ENCODE measurements at regions not wholly inside any gene's neighbourhood (a gene's known extent, or its start where the extent isn't known, plus 50 kb on each side); places are given as distances from the start of the nearest gene placed in this dataset.
"Not testable (repeated sequence)": the region's sequence is repeated elsewhere in the genome, so short reads cannot be mapped to it uniquely, and the experiment has no call there.

DNA sequence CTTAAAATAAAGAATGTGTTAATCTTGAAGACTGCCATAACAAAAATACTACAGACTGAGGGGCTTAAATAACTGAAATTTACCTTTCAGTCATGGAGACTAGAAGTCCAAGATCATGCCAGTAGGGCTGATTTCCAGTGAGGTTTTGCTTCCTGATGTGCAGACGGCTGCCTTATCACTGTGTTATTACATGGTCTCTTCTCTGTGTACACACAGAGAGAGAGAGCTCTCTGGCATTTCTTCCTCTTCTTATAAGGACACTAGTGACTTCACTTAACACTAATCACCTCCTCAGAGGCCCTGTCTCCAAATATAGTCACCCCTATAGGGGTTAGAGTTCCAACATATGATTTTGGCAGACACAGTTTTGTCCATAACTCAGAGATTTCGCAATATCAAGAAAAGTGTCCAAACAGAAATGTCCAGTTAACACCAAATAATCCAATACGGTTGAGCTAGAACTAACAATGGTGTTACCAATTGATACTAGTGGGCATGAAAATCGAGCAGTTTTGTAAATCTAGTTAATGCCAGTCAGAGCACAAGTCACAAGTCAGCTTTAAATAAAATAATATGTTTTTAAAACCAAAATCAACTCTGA is 399.8 kb downstream of the ADCYAP1 start:
- no peaks in the 10 kb centered on the region for H3K79me2 ChIP-seq (ENCODE audit: insufficient read depth, low read length)

GRCh38 chr18:1306641-1307040 is 402.0 kb downstream of the ADCYAP1 start:
- H3K9me3 ChIP-seq (ENCODE audit: insufficient read depth, low read length, severe bottlenecking), result no peaks in the 10 kb centered on the region
- no peaks in the 10 kb centered on the region for H3K27me3 ChIP-seq (ENCODE audit: insufficient read depth, low read length, poor library complexity)
- no peak for DNase-seq
- no peak for TF ChIP-seq EZH2 (IDR thresholded peaks at IDR 0.05; ENCODE audit: borderline replicate concordance, low read depth, low read length, severe bottlenecking)
- TF ChIP-seq CTCF (IDR thresholded peaks at IDR 0.05; ENCODE audit: borderline replicate concordance, extremely low read depth, low read length, poor library complexity, severe bottlenecking), result no peak
- H3K4me3 ChIP-seq (ENCODE audit: low read depth in 1 of 2, low read length in 2 of 2), result no peak overlapping the region
- H4K20me1 ChIP-seq (ENCODE audit: insufficient read depth, low read length), result no peaks in the 10 kb centered on the region
- no peaks in the 10 kb centered on the region for H3K36me3 ChIP-seq (ENCODE audit: insufficient read depth, low read length)
- no peaks in the 10 kb centered on the region for H3K4me1 ChIP-seq (ENCODE audit: insufficient read depth, low read length)
- ATAC-seq (ENCODE audit: insufficient read depth, low read depth), result no peak
- no peak overlapping the region for H3K9ac ChIP-seq (ENCODE audit: low read depth, low read length)
- H3K27ac ChIP-seq (ENCODE audit: low read length), result no peak overlapping the region
- no peak overlapping the region for H3K4me2 ChIP-seq (ENCODE audit: insufficient read depth, low read length)
- no peak overlapping the region for H2AFZ ChIP-seq (ENCODE audit: low read depth, low read length)
- H3K79me2 ChIP-seq (ENCODE audit: insufficient read depth, low read length), result no peaks in the 10 kb centered on the region

More for the DNA sequence above, 399.8 kb downstream of the ADCYAP1 start:
- no peak overlapping the region for H3K4me3 ChIP-seq (ENCODE audit: low read depth in 1 of 2, low read length in 2 of 2)
- no peak for DNase-seq
- H3K27me3 ChIP-seq (ENCODE audit: insufficient read depth, low read length, poor library complexity), result no peaks in the 10 kb centered on the region
- no peaks in the 10 kb centered on the region for H4K20me1 ChIP-seq (ENCODE audit: insufficient read depth, low read length)
- no peaks in the 10 kb centered on the region for H3K4me1 ChIP-seq (ENCODE audit: insufficient read depth, low read length)
- no peak for ATAC-seq (ENCODE audit: insufficient read depth, low read depth)
- no peak overlapping the region for H3K4me2 ChIP-seq (ENCODE audit: insufficient read depth, low read length)
- no peak overlapping the region for H3K9ac ChIP-seq (ENCODE audit: low read depth, low read length)
- H3K27ac ChIP-seq (ENCODE audit: low read length), result no peak overlapping the region
- H3K36me3 ChIP-seq (ENCODE audit: insufficient read depth, low read length), result no peaks in the 10 kb centered on the region
- no peak overlapping the region for H2AFZ ChIP-seq (ENCODE audit: low read depth, low read length)
- TF ChIP-seq CTCF (IDR thresholded peaks at IDR 0.05; ENCODE audit: borderline replicate concordance, extremely low read depth, low read length, poor library complexity, severe bottlenecking) (no peak), EZH2 (IDR thresholded peaks at IDR 0.05; ENCODE audit: borderline replicate concordance, low read depth, low read length, severe bottlenecking) (no peak)
- no peaks in the 10 kb centered on the region for H3K9me3 ChIP-seq (ENCODE audit: insufficient read depth, low read length, severe bottlenecking)

DNA sequence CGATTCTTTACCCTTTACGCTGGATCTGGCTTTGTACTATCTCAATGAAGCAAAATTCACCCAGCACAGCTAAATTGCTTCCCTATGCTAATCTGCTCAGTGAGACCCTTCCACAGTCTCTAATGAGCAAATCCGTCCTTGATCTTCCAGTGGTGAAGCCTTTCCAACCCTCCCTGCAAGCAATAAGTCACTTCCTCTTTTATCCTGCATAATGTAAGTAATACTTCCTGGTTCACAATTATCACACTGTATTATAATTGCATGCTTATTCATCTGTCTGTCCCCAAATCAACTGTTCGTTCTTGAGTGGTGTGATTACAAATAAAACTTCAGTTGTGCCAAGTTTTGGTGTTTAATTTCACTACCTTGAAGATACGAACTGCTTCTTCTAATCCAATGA is 404.0 kb downstream of the ADCYAP1 start:
- ATAC-seq (ENCODE audit: insufficient read depth, low read depth) (no peak), DNase-seq (no peak)
- Histone ChIP-seq H3K4me2 (ENCODE audit: insufficient read depth, low read length) (no peak overlapping the region), H4K20me1 (ENCODE audit: insufficient read depth, low read length) (no peaks in the 10 kb centered on the region), H3K27ac (ENCODE audit: low read length) (no peak overlapping the region), H3K79me2 (ENCODE audit: insufficient read depth, low read length) (no peaks in the 10 kb centered on the region), H3K36me3 (ENCODE audit: insufficient read depth, low read length) (no peaks in the 10 kb centered on the region), H2AFZ (ENCODE audit: low read depth, low read length) (no peak overlapping the region), H3K9ac (ENCODE audit: low read depth, low read length) (no peak overlapping the region), H3K9me3 (ENCODE audit: insufficient read depth, low read length, severe bottlenecking) (no peaks in the 10 kb centered on the region), H3K4me3 (ENCODE audit: low read depth in 1 of 2, low read length in 2 of 2) (no peak overlapping the region), H3K27me3 (ENCODE audit: insufficient read depth, low read length, poor library complexity) (no peaks in the 10 kb centered on the region), H3K4me1 (ENCODE audit: insufficient read depth, low read length) (no peaks in the 10 kb centered on the region)
- TF ChIP-seq EZH2 (IDR thresholded peaks at IDR 0.05; ENCODE audit: borderline replicate concordance, low read depth, low read length, severe bottlenecking), result no peak

DNA sequence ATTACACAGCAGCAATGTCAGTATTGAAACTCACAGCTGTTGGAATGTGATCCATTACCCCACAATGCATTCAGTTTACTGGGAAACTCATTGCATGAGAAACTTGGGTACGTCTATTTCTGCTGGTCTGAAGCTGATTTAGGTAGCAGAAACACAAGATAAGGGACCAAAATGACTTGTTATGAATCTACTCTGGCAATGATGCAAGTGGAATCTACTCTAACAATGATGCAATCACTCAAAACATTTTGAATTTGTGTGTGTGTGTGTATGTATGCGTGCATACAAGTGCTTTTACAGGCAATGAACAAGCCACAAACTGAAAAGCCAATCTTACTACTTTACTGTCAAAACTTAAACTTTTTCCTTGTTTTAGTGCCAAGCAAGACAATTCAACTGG is 406.7 kb downstream of the ADCYAP1 start:
- Histone ChIP-seq H3K27me3 (ENCODE audit: insufficient read depth, low read length, poor library complexity) (no peaks in the 10 kb centered on the region), H3K27ac (ENCODE audit: low read length) (no peak overlapping the region), H3K4me1 (ENCODE audit: insufficient read depth, low read length) (no peaks in the 10 kb centered on the region), H4K20me1 (ENCODE audit: insufficient read depth, low read length) (no peaks in the 10 kb centered on the region), H3K9me3 (ENCODE audit: insufficient read depth, low read length, severe bottlenecking) (no peaks in the 10 kb centered on the region), H3K4me3 (ENCODE audit: low read depth in 1 of 2, low read length in 2 of 2) (no peak overlapping the region), H3K79me2 (ENCODE audit: insufficient read depth, low read length) (no peaks in the 10 kb centered on the region), H3K4me2 (ENCODE audit: insufficient read depth, low read length) (no peak overlapping the region), H3K9ac (ENCODE audit: low read depth, low read length) (no peak overlapping the region), H3K36me3 (ENCODE audit: insufficient read depth, low read length) (no peaks in the 10 kb centered on the region), H2AFZ (ENCODE audit: low read depth, low read length) (no peak overlapping the region)
- DNase-seq, result no peak
- ATAC-seq (ENCODE audit: insufficient read depth, low read depth), result no peak
- TF ChIP-seq CTCF (IDR thresholded peaks at IDR 0.05; ENCODE audit: borderline replicate concordance, extremely low read depth, low read length, poor library complexity, severe bottlenecking) (no peak), EZH2 (IDR thresholded peaks at IDR 0.05; ENCODE audit: borderline replicate concordance, low read depth, low read length, severe bottlenecking) (no peak)

DNA sequence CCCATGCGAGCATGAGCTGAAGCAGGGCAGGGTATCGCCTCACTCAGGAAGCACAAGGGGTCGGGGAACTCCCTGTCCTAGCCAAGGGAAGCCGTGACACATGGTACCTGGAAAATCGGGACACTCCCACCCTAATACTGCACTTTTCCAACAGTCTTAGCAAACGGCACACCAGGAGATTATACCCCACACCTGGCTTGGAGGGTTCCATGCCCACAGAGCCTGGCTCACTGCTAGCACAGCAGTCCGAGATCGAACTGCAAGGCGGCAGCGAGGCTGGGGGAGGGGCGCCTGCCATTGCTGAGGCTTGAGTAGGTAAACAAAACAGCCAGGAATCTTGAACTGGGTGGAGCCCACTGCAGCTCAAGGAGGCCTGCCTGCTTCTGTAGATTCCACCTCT is 430.7 kb downstream of the ADCYAP1 start:
- H3K4me1 ChIP-seq (ENCODE audit: insufficient read depth, low read length); H2AFZ ChIP-seq (ENCODE audit: low read depth, low read length); H3K27ac ChIP-seq (ENCODE audit: low read length); H3K9me3 ChIP-seq (ENCODE audit: insufficient read depth, low read length, severe bottlenecking); H3K27me3 ChIP-seq (ENCODE audit: insufficient read depth, low read length, poor library complexity); H3K9ac ChIP-seq (ENCODE audit: low read depth, low read length); ATAC-seq (ENCODE audit: insufficient read depth, low read depth); H3K4me2 ChIP-seq (ENCODE audit: insufficient read depth, low read length); H3K36me3 ChIP-seq (ENCODE audit: insufficient read depth, low read length); DNase-seq; H3K79me2 ChIP-seq (ENCODE audit: insufficient read depth, low read length); H4K20me1 ChIP-seq (ENCODE audit: insufficient read depth, low read length); H3K4me3 ChIP-seq (ENCODE audit: low read depth in 1 of 2, low read length in 2 of 2): not testable (repeated sequence)

All from DND-41 (cell line).